Neural cell (in vitro differentiated cells): ENCODE measurements at regions not wholly inside any gene's neighbourhood (a gene's known extent, or its start where the extent isn't known, plus 50 kb on each side); places are given as distances from the start of the nearest gene placed in this dataset.

Experiments used
- H2AFZ ChIP-seq: fragments of 200-600, 300-800 bp; sonication (generic), shearing (Covaris generic); 2 replicates; pipeline ENCODE4 v1.6.0; 2014; ENCODE audit warnings: low read depth, mild to moderate bottlenecking, antibody characterized with exemption, low read length, moderate library complexity
- H3F3A ChIP-seq: fragments of 200-600 bp; shearing (Covaris generic); 2 replicates; pipeline ENCODE4 v1.6.1; 2016; ENCODE audit warnings: mild to moderate bottlenecking, moderate library complexity, mixed read lengths, antibody characterized with exemption, low read length; ENCODE audit not compliant: insufficient read depth, poor library complexity, severe bottlenecking
- H3K27ac ChIP-seq: fragments of 200-600, 300-800 bp; sonication (generic), shearing (Covaris generic); 2 replicates; pipeline ENCODE4 v1.5.1; 2014; ENCODE audit warnings: mild to moderate bottlenecking, low read length, moderate library complexity
- H3K27me3 ChIP-seq: fragments of 300-800, 200-600 bp; sonication (generic), shearing (Covaris generic); 2 replicates; pipeline ENCODE4 v1.6.0; 2014; ENCODE audit warnings: mild to moderate bottlenecking, low read depth, low read length, moderate library complexity; ENCODE audit not compliant: insufficient read depth
- H3K36me3 ChIP-seq: fragments of 300-800, 200-600 bp; sonication (generic), shearing (Covaris generic); 2 replicates; pipeline ENCODE4 v1.5.1; 2014; ENCODE audit warnings: mild to moderate bottlenecking, antibody characterized with exemption, low read length, moderate library complexity; ENCODE audit not compliant: insufficient read depth
- H3K4me2 ChIP-seq: fragments of 300-800, 200-600 bp; sonication (generic), shearing (Covaris generic); 2 replicates; pipeline ENCODE4 v1.6.0; 2014; ENCODE audit warnings: mild to moderate bottlenecking, low read length
- H3K4me3 ChIP-seq: fragments of 300-800, 200-600 bp; sonication (generic), shearing (Covaris generic); 2 replicates; pipeline ENCODE4 v1.5.1; 2014; ENCODE audit warnings: mild to moderate bottlenecking, low read length, moderate library complexity
- H3K79me2 ChIP-seq: fragments of 200-600 bp; shearing (Covaris generic); replicated peaks from 2 replicates; pipeline ENCODE4 v1.6.0; 2014; ENCODE audit warnings: mild to moderate bottlenecking, low read length, moderate library complexity; ENCODE audit not compliant: insufficient read depth
- H3K9ac ChIP-seq: fragments of 300-800, 200-600 bp; sonication (generic), shearing (Covaris generic); 2 replicates; pipeline ENCODE4 v1.6.1; 2016; ENCODE audit warnings: mild to moderate bottlenecking, low read length, mixed read lengths
- H3K9me2 ChIP-seq: fragments of 200-600 bp; shearing (Covaris generic); 2 replicates; pipeline ENCODE4 v1.6.1; 2016; ENCODE audit warnings: mild to moderate bottlenecking, low read length, mixed read lengths; ENCODE audit not compliant: insufficient read depth
- H3K9me3 ChIP-seq: fragments of 200-600, 300-800 bp; sonication (generic), shearing (Covaris generic); 2 replicates; pipeline ENCODE4 v1.6.1; 2016; ENCODE audit warnings: mild to moderate bottlenecking, mixed run types, low read length, moderate library complexity, mixed read lengths
- H4K20me1 ChIP-seq: fragments of 200-600 bp; shearing (Covaris generic); 2 replicates; pipeline ENCODE4 v1.6.1; 2016; ENCODE audit warnings: mild to moderate bottlenecking, mixed run types; ENCODE audit not compliant: insufficient read depth
- EP300 ChIP-seq: fragments of 450-650 bp; conservative IDR thresholded peaks from 2 replicates; pipeline ENCODE4 v1.6.1; 2014; ENCODE audit warnings: antibody characterized with exemption, mild to moderate bottlenecking, moderate library complexity; ENCODE audit not compliant: poor library complexity, severe bottlenecking
- EZH2 ChIP-seq: fragments of 200-600, 300-800 bp; shearing (Covaris generic), sonication (generic); IDR thresholded peaks from 2 replicates; pipeline ENCODE4 v1.6.1; 2014; ENCODE audit warnings: antibody characterized with exemption, low read length, borderline replicate concordance, mild to moderate bottlenecking; ENCODE audit not compliant: insufficient read depth, poor library complexity, severe bottlenecking
- MXI1 ChIP-seq: fragments of 450-650 bp; conservative IDR thresholded peaks from 2 replicates; pipeline ENCODE4 v1.6.1; 2014; ENCODE audit warnings: antibody characterized with exemption, mild to moderate bottlenecking; ENCODE audit not compliant: poor library complexity, severe bottlenecking
- POLR2AphosphoS5 ChIP-seq: IDR thresholded peaks from 2 replicates; pipeline ENCODE4 v1.6.1; 2012
- RAD21 ChIP-seq: fragments of 450-650 bp; conservative IDR thresholded peaks from 2 replicates; pipeline ENCODE4 v1.6.1; 2014; ENCODE audit warnings: antibody characterized with exemption, mild to moderate bottlenecking, moderate library complexity
- SMC3 ChIP-seq: fragments of 450-650 bp; conservative IDR thresholded peaks from 2 replicates; pipeline ENCODE4 v1.6.1; 2014; ENCODE audit warnings: antibody characterized with exemption, mild to moderate bottlenecking, moderate library complexity; ENCODE audit not compliant: poor library complexity
- TAF1 ChIP-seq: IDR thresholded peaks from 2 replicates; pipeline ENCODE4 v1.6.1; 2012; ENCODE audit warnings: low read depth
- TF ChIP-seq, protein P1 (sequence below): fragments of 450-650 bp; IDR thresholded peaks from 2 replicates; pipeline ENCODE4 v1.5.1; 2014; ENCODE audit warnings: antibody characterized with exemption, mild to moderate bottlenecking, moderate library complexity; ENCODE audit not compliant: poor library complexity, severe bottlenecking
- TF ChIP-seq, protein P2 (sequence below): IDR thresholded peaks from 2 replicates; pipeline ENCODE4 v1.6.1; 2012; ENCODE audit warnings: borderline replicate concordance

DNA sequence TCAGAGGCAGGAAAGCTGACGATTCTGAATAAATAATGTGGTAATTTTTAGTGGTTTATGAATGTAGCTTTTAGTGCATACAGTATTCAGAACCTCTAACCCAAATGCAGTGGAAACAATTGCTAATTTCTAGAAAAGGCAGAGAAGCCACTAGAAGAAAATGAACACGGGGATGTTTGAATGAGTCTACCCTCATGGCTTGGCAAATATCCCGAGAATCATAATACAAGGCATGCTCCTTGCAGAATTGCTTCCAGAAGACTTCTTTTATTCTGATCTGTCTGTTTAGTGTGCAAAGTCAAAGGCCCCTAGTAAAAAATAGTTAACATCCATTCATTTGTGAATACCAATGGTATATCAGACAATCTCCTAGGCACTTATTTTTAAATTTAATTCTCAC, 246.8 kb downstream of the LMO4 start:
- Histone ChIP-seq H3K4me2 (no peak overlapping the region), H3K9me2 (no peaks in the 10 kb centered on the region), H2AFZ (no peak overlapping the region), H3K27me3 (no peaks in the 10 kb centered on the region), H3K9ac (no peak overlapping the region), H4K20me1 (no peaks in the 10 kb centered on the region), H3K36me3 (no peaks in the 10 kb centered on the region), H3K27ac (no peak overlapping the region), H3K9me3 (no peaks in the 10 kb centered on the region), H3K79me2 (no peaks in the 10 kb centered on the region), H3K4me3 (no peak overlapping the region), H3F3A (no peaks in the 10 kb centered on the region)
- TF ChIP-seq, protein P1, sequence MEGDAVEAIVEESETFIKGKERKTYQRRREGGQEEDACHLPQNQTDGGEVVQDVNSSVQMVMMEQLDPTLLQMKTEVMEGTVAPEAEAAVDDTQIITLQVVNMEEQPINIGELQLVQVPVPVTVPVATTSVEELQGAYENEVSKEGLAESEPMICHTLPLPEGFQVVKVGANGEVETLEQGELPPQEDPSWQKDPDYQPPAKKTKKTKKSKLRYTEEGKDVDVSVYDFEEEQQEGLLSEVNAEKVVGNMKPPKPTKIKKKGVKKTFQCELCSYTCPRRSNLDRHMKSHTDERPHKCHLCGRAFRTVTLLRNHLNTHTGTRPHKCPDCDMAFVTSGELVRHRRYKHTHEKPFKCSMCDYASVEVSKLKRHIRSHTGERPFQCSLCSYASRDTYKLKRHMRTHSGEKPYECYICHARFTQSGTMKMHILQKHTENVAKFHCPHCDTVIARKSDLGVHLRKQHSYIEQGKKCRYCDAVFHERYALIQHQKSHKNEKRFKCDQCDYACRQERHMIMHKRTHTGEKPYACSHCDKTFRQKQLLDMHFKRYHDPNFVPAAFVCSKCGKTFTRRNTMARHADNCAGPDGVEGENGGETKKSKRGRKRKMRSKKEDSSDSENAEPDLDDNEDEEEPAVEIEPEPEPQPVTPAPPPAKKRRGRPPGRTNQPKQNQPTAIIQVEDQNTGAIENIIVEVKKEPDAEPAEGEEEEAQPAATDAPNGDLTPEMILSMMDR: no peak
- TF ChIP-seq EP300: no peak
- TF ChIP-seq RAD21: no peak
- no peak for TF ChIP-seq TAF1
- TF ChIP-seq SMC3: no peak
- TF ChIP-seq MXI1: no peak
- no peak for TF ChIP-seq EZH2
- no peak for TF ChIP-seq POLR2AphosphoS5

DNA sequence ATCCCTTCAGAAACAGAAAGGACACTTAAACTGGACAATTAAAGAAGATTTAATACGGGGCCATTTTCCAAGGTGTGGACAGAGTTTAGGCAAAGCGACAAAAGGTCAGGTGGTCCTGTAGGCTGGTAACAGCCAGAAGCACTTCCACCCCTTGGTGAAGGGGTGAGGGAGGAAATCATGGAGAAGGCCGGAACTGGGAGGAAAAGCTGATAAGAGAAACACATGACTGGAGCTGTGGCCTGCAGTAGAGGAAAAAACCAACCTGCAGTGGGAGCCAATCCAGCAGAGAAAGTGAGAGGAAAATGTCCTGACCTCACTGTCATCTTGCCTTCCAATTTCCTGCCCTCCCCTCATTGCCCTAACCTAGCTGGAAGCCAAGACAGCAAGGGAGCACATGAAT, 249.8 kb downstream of the LMO4 start:
- Histone ChIP-seq H3K9me2 (no peaks in the 10 kb centered on the region), H3K9me3 (no peaks in the 10 kb centered on the region), H4K20me1 (no peaks in the 10 kb centered on the region), H3K27me3 (no peaks in the 10 kb centered on the region), H3K4me3 (no peak overlapping the region), H3K27ac (no peak overlapping the region), H3K9ac (no peak overlapping the region), H3K4me2 (no peak overlapping the region), H3K79me2 (no peaks in the 10 kb centered on the region), H3K36me3 (no peaks in the 10 kb centered on the region), H3F3A (no peaks in the 10 kb centered on the region), H2AFZ (no peak overlapping the region)
- TF ChIP-seq, protein P2, sequence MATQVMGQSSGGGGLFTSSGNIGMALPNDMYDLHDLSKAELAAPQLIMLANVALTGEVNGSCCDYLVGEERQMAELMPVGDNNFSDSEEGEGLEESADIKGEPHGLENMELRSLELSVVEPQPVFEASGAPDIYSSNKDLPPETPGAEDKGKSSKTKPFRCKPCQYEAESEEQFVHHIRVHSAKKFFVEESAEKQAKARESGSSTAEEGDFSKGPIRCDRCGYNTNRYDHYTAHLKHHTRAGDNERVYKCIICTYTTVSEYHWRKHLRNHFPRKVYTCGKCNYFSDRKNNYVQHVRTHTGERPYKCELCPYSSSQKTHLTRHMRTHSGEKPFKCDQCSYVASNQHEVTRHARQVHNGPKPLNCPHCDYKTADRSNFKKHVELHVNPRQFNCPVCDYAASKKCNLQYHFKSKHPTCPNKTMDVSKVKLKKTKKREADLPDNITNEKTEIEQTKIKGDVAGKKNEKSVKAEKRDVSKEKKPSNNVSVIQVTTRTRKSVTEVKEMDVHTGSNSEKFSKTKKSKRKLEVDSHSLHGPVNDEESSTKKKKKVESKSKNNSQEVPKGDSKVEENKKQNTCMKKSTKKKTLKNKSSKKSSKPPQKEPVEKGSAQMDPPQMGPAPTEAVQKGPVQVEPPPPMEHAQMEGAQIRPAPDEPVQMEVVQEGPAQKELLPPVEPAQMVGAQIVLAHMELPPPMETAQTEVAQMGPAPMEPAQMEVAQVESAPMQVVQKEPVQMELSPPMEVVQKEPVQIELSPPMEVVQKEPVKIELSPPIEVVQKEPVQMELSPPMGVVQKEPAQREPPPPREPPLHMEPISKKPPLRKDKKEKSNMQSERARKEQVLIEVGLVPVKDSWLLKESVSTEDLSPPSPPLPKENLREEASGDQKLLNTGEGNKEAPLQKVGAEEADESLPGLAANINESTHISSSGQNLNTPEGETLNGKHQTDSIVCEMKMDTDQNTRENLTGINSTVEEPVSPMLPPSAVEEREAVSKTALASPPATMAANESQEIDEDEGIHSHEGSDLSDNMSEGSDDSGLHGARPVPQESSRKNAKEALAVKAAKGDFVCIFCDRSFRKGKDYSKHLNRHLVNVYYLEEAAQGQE: no peak
- TF ChIP-seq, protein P1: no peak
- TF ChIP-seq EZH2 (no peak), POLR2AphosphoS5 (no peak), RAD21 (no peak), EP300 (no peak), MXI1 (no peak), SMC3 (no peak)
